K562 (cell line): ENCODE measurements at regions not wholly inside any gene's neighbourhood (a gene's known extent, or its start where the extent isn't known, plus 50 kb on each side); places are given as distances from the start of the nearest gene placed in this dataset.

Experiments
- ATAC-seq: fragments of 200-7000 bp; cut with Tn5 transposase; 3 replicates; pipeline ENCODE4 v1.9.1; 2020; ENCODE audit warnings: moderate library complexity
- BruUV-seq: library from RNA; stranded (reverse); fragments of 400-500 nt; replicated peaks from 2 replicates; lab custom pipeline; 2021; lab: Mats Ljungman, UMichigan
- CTCF ChIA-PET: fragments of 300-600 bp; formaldehyde crosslinking; extraction: SDS; loops from one replicate; lab custom pipeline; 2021; ENCODE audit warnings: low intra/inter-chr PET ratio; lab: Yijun Ruan, JAX
- POLR2A ChIA-PET: fragments of 300-600, 350-650 bp; sonication (Branson Sonifier 250); formaldehyde crosslinking; extraction: SDS; loops from one replicate; lab custom pipeline; 2021; ENCODE audit warnings: antibody characterized with exemption, inconsistent platforms; lab: Yijun Ruan, JAX
- DNase-seq, 4 experiments: peaks; one replicate each; pipeline versions ENCODE4 v3.0.0 to v3.0.0-alpha.2; 2011 to 2018; ENCODE audit warnings: low spot score in 3 of 4, mixed read lengths in 3 of 4; ENCODE audit errors: extremely low read depth in 1 of 4
- FAIRE-seq: peaks from 2 replicates; lab custom pipeline; 2011; peaks lifted over from hg19 to GRCh38; lab: Jason Lieb, UNC
- H2AFZ ChIP-seq: 2 replicates; pipeline ENCODE4 v1.6.0; 2011; ENCODE audit warnings: low read depth, low read length, control low read depth, inconsistent platforms
- H3K27ac ChIP-seq: fragments of 200-600 bp; 3 replicates; pipeline ENCODE4 v1.8.0; 2011; ENCODE audit warnings: low read depth, mild to moderate bottlenecking, control low read depth, inconsistent platforms, low read length, moderate library complexity, mixed read lengths; ENCODE audit errors: extremely low read depth
- H3K27me3 ChIP-seq, 2 experiments: fragments of 300-600 bp in 1 of 2; 2 replicates in 1 of 2; 3 replicates in 1 of 2; pipeline versions ENCODE4 v1.6.0 to v1.8.0; 2011; ENCODE audit warnings: inconsistent platforms in 2 of 2, low read length in 2 of 2, mild to moderate bottlenecking in 1 of 2, mixed read lengths in 1 of 2, moderate library complexity in 1 of 2; ENCODE audit not compliant: control insufficient read depth in 2 of 2, insufficient read depth in 2 of 2
- H3K36me3 ChIP-seq: fragments of 300-600 bp; 3 replicates; pipeline ENCODE4 v1.8.0; 2011; ENCODE audit warnings: mild to moderate bottlenecking, low read length, inconsistent platforms; ENCODE audit not compliant: control insufficient read depth, insufficient read depth
- H3K4me1 ChIP-seq, 2 experiments: fragments of 200-600 bp in 1 of 2; replicated peaks in 1 of 2; 2 replicates in 1 of 2; 3 replicates in 1 of 2; pipeline versions ENCODE4 v1.5.1 to v1.8.0; 2011; ENCODE audit warnings: inconsistent platforms in 2 of 2, low read length in 2 of 2, mild to moderate bottlenecking in 1 of 2, mixed read lengths in 1 of 2, moderate library complexity in 1 of 2; ENCODE audit not compliant: control insufficient read depth in 2 of 2, insufficient read depth in 2 of 2
- H3K4me2 ChIP-seq: 2 replicates; pipeline ENCODE4 v1.6.1; 2011; ENCODE audit warnings: low read length, control low read depth, inconsistent platforms, mixed read lengths; ENCODE audit not compliant: insufficient read depth
- H3K4me3 ChIP-seq: fragments of 200-600 bp; sonication (generic), shearing (Covaris generic); 2 replicates; pipeline ENCODE4 v1.5.1; 2016; ENCODE audit warnings: control low read depth, inconsistent platforms
- H3K79me2 ChIP-seq: fragments of 200-600 bp; 3 replicates; pipeline ENCODE4 v1.8.0; 2011; ENCODE audit warnings: low read length, inconsistent platforms; ENCODE audit not compliant: control insufficient read depth, insufficient read depth
- H3K9ac ChIP-seq, 2 experiments: 2 replicates each; pipeline versions ENCODE4 v1.6.0 to v1.6.1; 2011; ENCODE audit warnings: low read depth in 2 of 2, low read length in 2 of 2, control low read depth in 1 of 2, inconsistent platforms in 1 of 2, mild to moderate bottlenecking in 1 of 2, mixed read lengths in 1 of 2; ENCODE audit not compliant: insufficient read depth in 1 of 2
- H3K9me1 ChIP-seq: one replicate; pipeline ENCODE4 v1.6.0; 2011; ENCODE audit warnings: inconsistent platforms, mild to moderate bottlenecking, low read length, moderate library complexity; ENCODE audit not compliant: control insufficient read depth, insufficient read depth
- H3K9me3 ChIP-seq: replicated peaks from 2 replicates; pipeline ENCODE4 v1.5.1; 2011; ENCODE audit warnings: low read depth, low read length, inconsistent platforms; ENCODE audit not compliant: control insufficient read depth, insufficient read depth
- H4K20me1 ChIP-seq: replicated peaks from 2 replicates; pipeline ENCODE4 v1.6.1; 2011; ENCODE audit warnings: low read length, inconsistent platforms, mixed read lengths; ENCODE audit not compliant: control insufficient read depth, insufficient read depth
- ADNP ChIP-seq: fragments of 200-800 bp; sonication (Bioruptor generic); IDR thresholded peaks from 2 replicates; pipeline ENCODE4 v1.6.1; 2016; ENCODE audit warnings: missing genetic modification characterization, missing compliant biosample characterization
- ATF3 ChIP-seq, 2 experiments: fragments of 450-650 bp in 1 of 2; sonication (generic) in 1 of 2; formaldehyde crosslinking in 1 of 2; IDR thresholded peaks in 1 of 2; conservative IDR thresholded peaks in 1 of 2; 2 replicates each; pipeline versions ENCODE4 v1.6.1 to v1.8.1; 2016 to 2023; ENCODE audit warnings: mild to moderate bottlenecking in 2 of 2, moderate library complexity in 2 of 2, inconsistent platforms in 1 of 2, missing genetic modification reagents in 1 of 2
- DACH1 ChIP-seq: fragments of 450-650 bp; IDR thresholded peaks from 2 replicates; pipeline ENCODE4 v1.6.1; 2018; ENCODE audit not compliant: partially characterized antibody
- EZH2 ChIP-seq: IDR thresholded peaks from 2 replicates; pipeline ENCODE4 v1.6.1; 2012; ENCODE audit warnings: low read depth, mild to moderate bottlenecking, inconsistent platforms, low read length, borderline replicate concordance
- FOXA1 ChIP-seq: fragments of 450-650 bp; IDR thresholded peaks from 2 replicates; pipeline ENCODE4 v1.6.1; 2016; ENCODE audit warnings: mild to moderate bottlenecking, borderline replicate concordance
- HDAC2 ChIP-seq: fragments of 450-650 bp; IDR thresholded peaks from 2 replicates; pipeline ENCODE4 v1.6.1; 2016; ENCODE audit warnings: mild to moderate bottlenecking
- LEF1 ChIP-seq: fragments of 450-650 bp; IDR thresholded peaks from 2 replicates; pipeline ENCODE4 v1.6.1; 2016; ENCODE audit warnings: mild to moderate bottlenecking
- NELFE ChIP-seq: IDR thresholded peaks from 2 replicates; pipeline ENCODE4 v1.6.1; 2011; ENCODE audit warnings: mild to moderate bottlenecking; ENCODE audit not compliant: insufficient read depth, insufficient read length
- NFRKB ChIP-seq: fragments of 450-650 bp; IDR thresholded peaks from 2 replicates; pipeline ENCODE4 v1.6.1; 2016; ENCODE audit warnings: low read depth
- PHTF2 ChIP-seq: fragments of 250-450 bp; sonication (Bioruptor Pico); IDR thresholded peaks from 2 replicates; pipeline ENCODE4 v1.5.0; 2021; ENCODE audit warnings: mild to moderate bottlenecking
- TCF7 ChIP-seq: sonication (generic); IDR thresholded peaks from 2 replicates; pipeline ENCODE4 v1.6.1; 2016; ENCODE audit warnings: antibody characterized with exemption, borderline replicate concordance
- ZFP1 ChIP-seq: fragments of 450-650 bp; formaldehyde crosslinking; IDR thresholded peaks from 2 replicates; pipeline ENCODE4 v1.4.0; 2020; ENCODE audit warnings: mild to moderate bottlenecking, mixed read lengths
- WGBS: fragments of 100-300 bp; shearing (Covaris generic); methylation state at CpG from one replicate; pipeline ENCODE4 v1.1.6; 2016; ENCODE audit warnings: low coverage, mixed read lengths; ENCODE audit not compliant: insufficient coverage; ENCODE audit errors: missing lambda C conversion rate; 5-methylcytosine and 5-hydroxymethylcytosine counted together
- in situ Hi-C: fragments of 300-500 bp; cut with MboI; formaldehyde crosslinking; loops from 4 replicates; pipeline ENCODE4 v1.15.0; 2018; ENCODE audit warnings: inconsistent platforms, mixed read lengths
- intact Hi-C: fragments of 100-400 bp; cut with micrococcal nuclease; formaldehyde crosslinking; loops from 2 replicates; pipeline ENCODE4 v1.14.2; 2022
- TF ChIP-seq, protein P1 (sequence below), 2 experiments: fragments of 250-450 bp in 1 of 2; fragments of 450-650 bp in 1 of 2; sonication (Bioruptor Pico) in 1 of 2; IDR thresholded peaks; 2 replicates each; pipeline versions ENCODE4 v1.6.1 to v1.8.0; 2016 to 2021; ENCODE audit warnings: mild to moderate bottlenecking in 2 of 2, moderate library complexity in 2 of 2, missing compliant biosample characterization in 1 of 2, missing genetic modification characterization in 1 of 2
- TF ChIP-seq, protein P2 (sequence below): sonication (generic); formaldehyde crosslinking; IDR thresholded peaks from 2 replicates; pipeline ENCODE4 v1.5.0; 2020; ENCODE audit warnings: missing genetic modification reagents

GRCh38 chr7:56213574-56213973 is 97.4 kb upstream of the NUPR2 start:
- in situ Hi-C loops (no loop called here), intact Hi-C loops (no loop called here)
- Histone ChIP-seq H3K4me3 (no peak overlapping the region), H3K27me3 (no peaks in the 10 kb centered on the region), H3K4me1 (no peaks in the 10 kb centered on the region), H3K4me2 (no peak overlapping the region), H3K9ac (no peak overlapping the region), H3K79me2 (no peaks in the 10 kb centered on the region), H3K9me1 (no peaks in the 10 kb centered on the region), H4K20me1 (no peaks in the 10 kb centered on the region), H3K9me3 (no peaks in the 10 kb centered on the region), H3K36me3 (no peaks in the 10 kb centered on the region), H2AFZ (no peak overlapping the region), H3K27ac (no peak overlapping the region)
- 0% methylated on average over 1 of the region's 1 CpG for WGBS
- ChIA-PET POLR2A (no interaction called here), CTCF (no interaction called here)
- FAIRE-seq = no peak
- DNase-seq = no peak
- no TSS peak for BruUV-seq
- no peak for ATAC-seq
- TF ChIP-seq ZFP1 (no peak), FOXA1 (no peak), NFRKB (no peak), HDAC2 (no peak), DACH1 (no peak), ATF3 (IDR thresholded peaks at IDR 0.05) (no peak), ATF3 (CRISPR knock-in tag; conservative IDR thresholded peaks at IDR 0.05) (no peak), ADNP (tag) (no peak), PHTF2 (CRISPR knock-in tag) (no peak), EZH2 (no peak), NELFE (no peak), LEF1 (no peak), TCF7 (no peak)
- TF ChIP-seq, protein P1, sequence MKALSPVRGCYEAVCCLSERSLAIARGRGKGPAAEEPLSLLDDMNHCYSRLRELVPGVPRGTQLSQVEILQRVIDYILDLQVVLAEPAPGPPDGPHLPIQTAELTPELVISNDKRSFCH (CRISPR knock-in tag; IDR thresholded peaks at IDR 0.05) = no peak
- TF ChIP-seq, protein P1 (tag; IDR thresholded peaks at IDR 0.05) = no peak
- TF ChIP-seq, protein P2, sequence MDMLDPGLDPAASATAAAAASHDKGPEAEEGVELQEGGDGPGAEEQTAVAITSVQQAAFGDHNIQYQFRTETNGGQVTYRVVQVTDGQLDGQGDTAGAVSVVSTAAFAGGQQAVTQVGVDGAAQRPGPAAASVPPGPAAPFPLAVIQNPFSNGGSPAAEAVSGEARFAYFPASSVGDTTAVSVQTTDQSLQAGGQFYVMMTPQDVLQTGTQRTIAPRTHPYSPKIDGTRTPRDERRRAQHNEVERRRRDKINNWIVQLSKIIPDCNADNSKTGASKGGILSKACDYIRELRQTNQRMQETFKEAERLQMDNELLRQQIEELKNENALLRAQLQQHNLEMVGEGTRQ (CRISPR knock-in tag) = no peak
